ENCODE measurements at regions not wholly inside any gene's neighbourhood (a gene's known extent, or its start where the extent isn't known, plus 50 kb on each side); places are given as distances from the start of the nearest gene placed in this dataset.

- Histone ChIP-seq H4K20me1 (ENCODE audit: control insufficient read depth, insufficient read depth, insufficient read length) (no peaks in the 10 kb centered on the region), H3K4ac (ENCODE audit: low read depth, low read length) (no peak overlapping the region), H3K79me2 (ENCODE audit: insufficient read depth, low read length) (no peaks in the 10 kb centered on the region), H3K23me2 (ENCODE audit: insufficient read length, low read depth, low read length, poor library complexity, severe bottlenecking) (no peaks in the 10 kb centered on the region), H2BK15ac (ENCODE audit: low read depth, low read length) (no peak overlapping the region), H3K79me1 (ENCODE audit: insufficient read depth, low read depth, low read length, poor library complexity, severe bottlenecking) (no peaks in the 10 kb centered on the region), H2BK120ac (ENCODE audit: low read depth, low read length, poor library complexity, severe bottlenecking) (no peak overlapping the region), H4K91ac (ENCODE audit: insufficient read length, low read depth, low read length) (no peak overlapping the region), H3K9ac (ENCODE audit: extremely low read depth, insufficient read length, low read length) (no peak overlapping the region), H3K14ac (ENCODE audit: insufficient read depth, low read length) (no peak overlapping the region), H2AK5ac (ENCODE audit: insufficient read length, low read length) (no peak overlapping the region), H4K8ac (replicated peaks; ENCODE audit: insufficient read length, low read depth, low read length) (no peak overlapping the region), H3K4me2 (ENCODE audit: insufficient read depth, insufficient read length, low read length) (no peak overlapping the region), H3K56ac (ENCODE audit: insufficient read length, low read depth, low read length) (no peak overlapping the region), H3K18ac (ENCODE audit: insufficient read length, low read depth, low read length) (no peak overlapping the region), H2BK5ac (ENCODE audit: insufficient read length, low read length) (no peak overlapping the region), H2BK20ac (ENCODE audit: low read depth, low read length, poor library complexity, severe bottlenecking) (no peak overlapping the region), H3K4me1 (ENCODE audit: insufficient read depth, low read length) (no peaks in the 10 kb centered on the region), H2AFZ (ENCODE audit: low read length) (no peak overlapping the region), H3K9me3 (ENCODE audit: control insufficient read depth, low read depth, low read length) (no peaks in the 10 kb centered on the region), H2BK12ac (ENCODE audit: insufficient read length, low read depth, low read length) (no peak overlapping the region), H3K23ac (ENCODE audit: insufficient read length, low read depth, low read length) (no peak overlapping the region), H3K27me3 (ENCODE audit: insufficient read depth, low read length) (no peaks in the 10 kb centered on the region), H3T11ph (ENCODE audit: low read length) (no peak overlapping the region), H4K5ac (ENCODE audit: insufficient read length, low read depth, low read length) (no peak overlapping the region), H3K27ac (ENCODE audit: insufficient read length, low read depth, low read length) (no peak overlapping the region)
- Mint-ChIP-seq H3K27ac (no peak overlapping the region), H3K4me1 (no peaks in the 10 kb centered on the region), H3K4me3 (no peak overlapping the region), H3K27me3 (ENCODE audit: low read depth) (no peaks in the 10 kb centered on the region), H3K36me3 (ENCODE audit: insufficient read depth in 1 of 3, low read depth in 3 of 3) (no peaks in the 10 kb centered on the region), H3K9me3 (no peaks in the 10 kb centered on the region; a peak in 1 of 5 replicates)
- no peak for DNase-seq
- no peak for TF ChIP-seq CTCF (conservative IDR thresholded peaks at IDR 0.05)
Measured at GRCh38 chr11:81915045-81915444, 818.6 kb downstream of the FAM181B start.

Data from H9 (cell line).